HCT116 (cell line): ENCODE measurements at regions not wholly inside any gene's neighbourhood (a gene's known extent, or its start where the extent isn't known, plus 50 kb on each side); places are given as distances from the start of the nearest gene placed in this dataset.

Experiments used
- ATAC-seq: fragments of 200-7000 bp; cut with Tn5 transposase; 2 replicates; pipeline ENCODE4 v1.9.1; 2020; ENCODE audit warnings: mild to moderate bottlenecking, moderate library complexity
- BruUV-seq: library from RNA; stranded (reverse); fragments of 400-500 nt; replicated peaks from 2 replicates; lab custom pipeline; 2021; lab: Mats Ljungman, UMichigan
- CTCF ChIA-PET: fragments of 300-600 bp; sonication (Branson Sonifier 250); formaldehyde crosslinking; loops from one replicate; lab custom pipeline; 2021; ENCODE audit warnings: antibody characterized with exemption; lab: Charles Lee
- POLR2A ChIA-PET: fragments of 300-600, 350-600 bp; sonication (Branson Sonifier 250); formaldehyde crosslinking; loops from one replicate; lab custom pipeline; 2021; ENCODE audit warnings: antibody characterized with exemption; lab: Charles Lee
- RAD21 ChIA-PET, 2 experiments: fragments of 300-600 bp; sonication (Branson Sonifier 250); formaldehyde crosslinking; loops; one replicate each; lab custom pipeline; 2023; ENCODE audit warnings: low total read pairs in 2 of 2; ENCODE audit not compliant: uncharacterized antibody in 2 of 2, unreplicated experiment in 2 of 2, low non-redundant PET in 1 of 2; lab: Charles Lee
- DNase-seq: peaks from one replicate; pipeline ENCODE4 v3.0.0-alpha.2; 2010; ENCODE audit warnings: low read depth, low spot score
- H2AFZ ChIP-seq: fragments of 200-600 bp; shearing (Covaris generic), sonication (generic); 2 replicates; pipeline ENCODE4 v1.6.1; 2017; ENCODE audit warnings: low read depth, mixed run types, mixed read lengths, antibody characterized with exemption, low read length; ENCODE audit not compliant: poor library complexity, severe bottlenecking
- H3K27ac ChIP-seq: 2 replicates; pipeline ENCODE4 v1.5.1; 2012; ENCODE audit warnings: low read depth, low read length
- H3K27me3 ChIP-seq: fragments of 200-600 bp; sonication (generic); 2 replicates; pipeline ENCODE4 v1.6.1; 2016; ENCODE audit warnings: mixed run types, low read length, mixed read lengths; ENCODE audit not compliant: insufficient read depth
- H3K36me3 ChIP-seq, 2 experiments: fragments of 200-500 bp in 1 of 2; fragments of 200-600 bp in 1 of 2; sonication (Bioruptor generic) in 1 of 2; sonication (generic) in 1 of 2; 2 replicates each; pipeline versions ENCODE4 v1.5.1 to v1.6.1; 2014 to 2016; ENCODE audit warnings: low read length in 2 of 2, inconsistent platforms in 1 of 2, mixed read lengths in 1 of 2, mixed run types in 1 of 2; ENCODE audit not compliant: insufficient read depth in 2 of 2, control insufficient read depth in 1 of 2
- H3K4me1 ChIP-seq, 2 experiments: fragments of 200-600 bp in 1 of 2; sonication (generic) in 1 of 2; 2 replicates each; pipeline versions ENCODE4 v1.5.1 to v1.6.1; 2012 to 2017; ENCODE audit warnings: low read length in 2 of 2, inconsistent platforms in 1 of 2, mild to moderate bottlenecking in 1 of 2, mixed read lengths in 1 of 2, mixed run types in 1 of 2, moderate library complexity in 1 of 2; ENCODE audit not compliant: insufficient read depth in 2 of 2, control insufficient read depth in 1 of 2
- H3K4me2 ChIP-seq: fragments of 200-600 bp; sonication (generic); 2 replicates; pipeline ENCODE4 v1.6.1; 2017; ENCODE audit warnings: mixed run types, low read length, mixed read lengths
- H3K4me3 ChIP-seq, 2 experiments: fragments of 200-600 bp in 1 of 2; sonication (generic) in 1 of 2; replicated peaks in 1 of 2; 2 replicates each; pipeline ENCODE4 v1.5.1; 2011 to 2016; ENCODE audit warnings: low read length in 2 of 2, control low read depth in 1 of 2, low read depth in 1 of 2, mild to moderate bottlenecking in 1 of 2, mixed read lengths in 1 of 2, mixed run types in 1 of 2
- H3K79me2 ChIP-seq: fragments of 200-600 bp; sonication (generic); 2 replicates; pipeline ENCODE4 v1.6.1; 2017; ENCODE audit warnings: mild to moderate bottlenecking, mixed run types, low read length, moderate library complexity, mixed read lengths; ENCODE audit not compliant: insufficient read depth
- H3K9ac ChIP-seq: fragments of 200-600 bp; sonication (generic); 2 replicates; pipeline ENCODE4 v1.6.1; 2016; ENCODE audit warnings: low read length, mixed read lengths
- H3K9me2 ChIP-seq: fragments of 200-600 bp; sonication (generic), shearing (Covaris generic); 2 replicates; pipeline ENCODE4 v1.6.1; 2017; ENCODE audit warnings: mixed run types, mild to moderate bottlenecking, moderate library complexity; ENCODE audit not compliant: insufficient read depth
- H3K9me3 ChIP-seq, 2 experiments: fragments of 200-500 bp in 1 of 2; fragments of 200-600 bp in 1 of 2; sonication (Bioruptor generic) in 1 of 2; sonication (generic) in 1 of 2; 2 replicates each; pipeline ENCODE4 v1.6.1; 2014 to 2017; ENCODE audit warnings: low read length in 2 of 2, mixed read lengths in 2 of 2, inconsistent platforms in 1 of 2, low read depth in 1 of 2, mild to moderate bottlenecking in 1 of 2, mixed run types in 1 of 2, moderate library complexity in 1 of 2; ENCODE audit not compliant: control insufficient read depth in 1 of 2, insufficient read depth in 1 of 2
- H4K20me1 ChIP-seq: fragments of 200-600 bp; sonication (generic), shearing (Covaris generic); 2 replicates; pipeline ENCODE4 v1.6.1; 2017; ENCODE audit warnings: mixed run types, mild to moderate bottlenecking, moderate library complexity; ENCODE audit not compliant: insufficient read depth
- CBX3 ChIP-seq: IDR thresholded peaks from 2 replicates; pipeline ENCODE4 v1.6.1; 2012; ENCODE audit warnings: low read depth
- CTCF ChIP-seq, 3 experiments: fragments of 200-600 bp in 1 of 3; sonication (generic) in 1 of 3; IDR thresholded peaks in 2 of 3; conservative IDR thresholded peaks in 1 of 3; 2 replicates each; pipeline ENCODE4 v1.5.1; 2012 to 2017; ENCODE audit warnings: low read depth in 2 of 3, low read length in 2 of 3, antibody characterized with exemption in 1 of 3, borderline replicate concordance in 1 of 3, control low read depth in 1 of 3, mild to moderate bottlenecking in 1 of 3, mixed read lengths in 1 of 3, mixed run types in 1 of 3, moderate library complexity in 1 of 3; ENCODE audit not compliant: insufficient read depth in 1 of 3
- EGR1 ChIP-seq: IDR thresholded peaks from 2 replicates; pipeline ENCODE4 v1.6.1; 2012; ENCODE audit warnings: low read depth
- ELF1 ChIP-seq: IDR thresholded peaks from 2 replicates; pipeline ENCODE4 v1.6.1; 2012; ENCODE audit warnings: low read depth, borderline replicate concordance
- EZH2 ChIP-seq: fragments of 200-600 bp; sonication (generic); IDR thresholded peaks from 2 replicates; pipeline ENCODE4 v1.6.1; 2017; ENCODE audit warnings: antibody characterized with exemption, mixed run types
- EZH2phosphoT487 ChIP-seq: fragments of 200-600 bp; IDR thresholded peaks from 2 replicates; pipeline ENCODE4 v1.6.1; 2018; ENCODE audit warnings: antibody characterized with exemption, borderline replicate concordance
- FOSL1 ChIP-seq: IDR thresholded peaks from 2 replicates; pipeline ENCODE4 v1.6.1; 2012; ENCODE audit warnings: low read depth
- JUND ChIP-seq: IDR thresholded peaks from 2 replicates; pipeline ENCODE4 v1.6.1; 2012
- POLR2AphosphoS5 ChIP-seq: IDR thresholded peaks from 2 replicates; pipeline ENCODE4 v1.6.1; 2011; ENCODE audit warnings: mild to moderate bottlenecking, low read depth, low read length, moderate library complexity
- RAD21 ChIP-seq: IDR thresholded peaks from 2 replicates; pipeline ENCODE4 v1.6.1; 2012; ENCODE audit warnings: low read depth, mild to moderate bottlenecking
- SIN3A ChIP-seq: IDR thresholded peaks from 2 replicates; pipeline ENCODE4 v1.6.1; 2012; ENCODE audit warnings: low read depth
- SP1 ChIP-seq: IDR thresholded peaks from 2 replicates; pipeline ENCODE4 v1.6.1; 2012; ENCODE audit warnings: low read depth
- SRF ChIP-seq: IDR thresholded peaks from 2 replicates; pipeline ENCODE4 v1.6.1; 2012; ENCODE audit warnings: low read depth
- TCF7L2 ChIP-seq: IDR thresholded peaks from 2 replicates; pipeline ENCODE4 v1.7.0; 2011; ENCODE audit warnings: borderline replicate concordance, inconsistent platforms; ENCODE audit not compliant: insufficient read depth, insufficient read length; ENCODE audit errors: extremely low read depth
- YY1 ChIP-seq: IDR thresholded peaks from 2 replicates; pipeline ENCODE4 v1.6.1; 2011; ENCODE audit warnings: low read length, low read depth, moderate library complexity, mild to moderate bottlenecking; ENCODE audit not compliant: insufficient replicate concordance; ENCODE audit errors: extremely low read depth
- ZBTB33 ChIP-seq: IDR thresholded peaks from 2 replicates; pipeline ENCODE4 v1.6.1; 2011; ENCODE audit warnings: mild to moderate bottlenecking, low read length, moderate library complexity; ENCODE audit not compliant: insufficient replicate concordance; ENCODE audit errors: extremely low read depth
- ZFX ChIP-seq: fragments of 450-650 bp; IDR thresholded peaks from 2 replicates; pipeline ENCODE4 v1.6.1; 2017
- intact Hi-C: fragments of 100-400 bp; cut with micrococcal nuclease; formaldehyde crosslinking; loops from 2 replicates; pipeline ENCODE4 v1.10.0; 2022

GRCh38 chr2:240219208-240219890, 78.9 kb upstream of the OTOS start:
- no peaks in the 10 kb centered on the region for H3K79me2 ChIP-seq
- H3K27ac ChIP-seq, result no peak overlapping the region
- no peak overlapping the region for H2AFZ ChIP-seq
- no peaks in the 10 kb centered on the region for H3K9me2 ChIP-seq
- no peak for ATAC-seq
- ChIA-PET CTCF (no interaction called here), POLR2A (no interaction called here), RAD21 (no interaction called here)
- intact Hi-C loops, result no loop called here
- H3K4me2 ChIP-seq, result no peak overlapping the region
- H3K4me3 ChIP-seq, result no peak overlapping the region
- TF ChIP-seq ZBTB33 (no peak), RAD21 (no peak), EZH2phosphoT487 (no peak), SP1 (no peak), EZH2 (no peak), FOSL1 (no peak), CBX3 (no peak), ZFX (no peak), YY1 (no peak), SIN3A (no peak), TCF7L2 (no peak), SRF (no peak), ELF1 (no peak), CTCF (IDR thresholded peaks at IDR 0.05 in 2 of 3, conservative IDR thresholded peaks at IDR 0.05 in 1 of 3; ENCODE audit: borderline replicate concordance in 1 of 3, insufficient read depth in 1 of 3, low read depth in 2 of 3, low read length in 2 of 3) (no peak), EGR1 (no peak), POLR2AphosphoS5 (no peak), JUND (no peak)
- BruUV-seq, result no TSS peak
- peaks cover 4% of the 10 kb centered on the region; the same call in 1 of the 2 replicates for H3K27me3 ChIP-seq
- H3K36me3 ChIP-seq, result no peaks in the 10 kb centered on the region
- no peaks in the 10 kb centered on the region for H3K9me3 ChIP-seq
- H3K9ac ChIP-seq, result no peak overlapping the region
- no peaks in the 10 kb centered on the region for H4K20me1 ChIP-seq
- no peak for DNase-seq
- peaks cover 0 to 7% of the 10 kb centered on the region in 2 experiments; a peak in 1 of 4 replicates for H3K4me1 ChIP-seq
